GM23248 (cell line): ENCODE measurements at regions not wholly inside any gene's neighbourhood (a gene's known extent, or its start where the extent isn't known, plus 50 kb on each side); places are given as distances from the start of the nearest gene placed in this dataset.

Source experiments
- DNase-seq: peaks from one replicate; pipeline ENCODE4 v3.0.0-alpha.2; 2015
- H2AFZ ChIP-seq: fragments of 200-600 bp; sonication (generic); 2 replicates; pipeline ENCODE4 v1.6.1; 2016; ENCODE audit warnings: antibody characterized with exemption
- H3F3A ChIP-seq: fragments of 200-600 bp; sonication (generic); 2 replicates; pipeline ENCODE4 v1.6.1; 2016; ENCODE audit warnings: mild to moderate bottlenecking, antibody characterized with exemption, mixed run types; ENCODE audit not compliant: insufficient read depth
- H3K27ac ChIP-seq: fragments of 200-600 bp; sonication (generic); 2 replicates; pipeline ENCODE4 v1.5.1; 2016; ENCODE audit warnings: mild to moderate bottlenecking
- H3K27me3 ChIP-seq: fragments of 200-600 bp; sonication (generic); replicated peaks from 2 replicates; pipeline ENCODE4 v1.6.1; 2016; ENCODE audit warnings: mild to moderate bottlenecking; ENCODE audit not compliant: insufficient read depth
- H3K36me3 ChIP-seq: fragments of 200-600 bp; sonication (generic); 2 replicates; pipeline ENCODE4 v1.6.1; 2016; ENCODE audit warnings: low read depth, mild to moderate bottlenecking
- H3K4me1 ChIP-seq: fragments of 200-600 bp; sonication (generic); 2 replicates; pipeline ENCODE4 v1.6.1; 2016; ENCODE audit warnings: mild to moderate bottlenecking; ENCODE audit not compliant: insufficient read depth
- H3K4me2 ChIP-seq: fragments of 200-600 bp; sonication (generic); one replicate; pipeline ENCODE4 v1.6.1; 2016; ENCODE audit warnings: mild to moderate bottlenecking; ENCODE audit not compliant: unreplicated experiment
- H3K4me3 ChIP-seq: fragments of 200-600 bp; sonication (generic); 2 replicates; pipeline ENCODE4 v1.5.1; 2016; ENCODE audit warnings: mild to moderate bottlenecking
- H3K79me2 ChIP-seq: fragments of 200-600 bp; sonication (generic); 2 replicates; pipeline ENCODE4 v1.6.1; 2016; ENCODE audit warnings: mild to moderate bottlenecking; ENCODE audit not compliant: insufficient read depth
- H3K9ac ChIP-seq: fragments of 200-600 bp; sonication (generic); 2 replicates; pipeline ENCODE4 v1.6.1; 2016; ENCODE audit warnings: mild to moderate bottlenecking
- H3K9me2 ChIP-seq: fragments of 200-600 bp; sonication (generic); 2 replicates; pipeline ENCODE4 v1.6.1; 2016; ENCODE audit warnings: mixed run types, mild to moderate bottlenecking, moderate library complexity; ENCODE audit not compliant: insufficient read depth
- H3K9me3 ChIP-seq: fragments of 200-600 bp; sonication (generic); one replicate; pipeline ENCODE4 v1.6.1; 2017; ENCODE audit warnings: low read depth
- H4K20me1 ChIP-seq: fragments of 200-600 bp; sonication (generic); 2 replicates; pipeline ENCODE4 v1.6.0; 2016; ENCODE audit not compliant: insufficient read depth
- EZH2 ChIP-seq: fragments of 200-600 bp; sonication (generic); IDR thresholded peaks from 2 replicates; pipeline ENCODE4 v1.6.1; 2018; ENCODE audit warnings: antibody characterized with exemption, mild to moderate bottlenecking; ENCODE audit not compliant: insufficient read depth, poor library complexity, severe bottlenecking
- EZH2phosphoT487 ChIP-seq: fragments of 200-600 bp; sonication (generic); IDR thresholded peaks from 2 replicates; pipeline ENCODE4 v1.6.1; 2018; ENCODE audit warnings: antibody characterized with exemption, moderate library complexity, mild to moderate bottlenecking, low read depth; ENCODE audit not compliant: insufficient read depth
- WGBS, 2 experiments: methylation state at CpG; one replicate each; pipeline ENCODE4 v1.1.6; 2015 to 2017; ENCODE audit warnings: low lambda C conversion rate in 2 of 2, low coverage in 1 of 2; ENCODE audit errors: missing lambda C conversion rate in 2 of 2; 5-methylcytosine and 5-hydroxymethylcytosine counted together
- in situ Hi-C: fragments of 300-500 bp; cut with MboI; formaldehyde crosslinking; loops from 2 replicates; pipeline ENCODE4 v1.15.0; 2020

GRCh38 chr14:59123975-59124374, 64.5 kb upstream of the DAAM1 start:
- TF ChIP-seq EZH2 (no peak), EZH2phosphoT487 (no peak)
- Histone ChIP-seq H3K27me3 (no peaks in the 10 kb centered on the region), H3K9me2 (no peaks in the 10 kb centered on the region), H3K9me3 (no peaks in the 10 kb centered on the region), H3F3A (peaks cover 8% of the 10 kb centered on the region), H3K4me1 (peaks cover 10% of the 10 kb centered on the region; the same call in 1 of the 2 replicates), H4K20me1 (no peaks in the 10 kb centered on the region), H3K9ac (no peak overlapping the region), H3K36me3 (no peaks in the 10 kb centered on the region), H3K79me2 (no peaks in the 10 kb centered on the region), H3K27ac (no peak overlapping the region), H2AFZ (no peak overlapping the region), H3K4me2 (no peak overlapping the region), H3K4me3 (no peak overlapping the region)
- in situ Hi-C loops, result loop anchor here (10.0 kb wide), 2 partner anchors 479 to 619 kb away; no protein-coding TSS in a partner anchor
- DNase-seq, result peak; percentile 68
- 4% methylated on average over 4 of the region's 4 CpGs for WGBS, 2 experiments

GRCh38 chr14:59125156-59125555, 63.3 kb upstream of the DAAM1 start:
- Histone ChIP-seq H3K9ac (no peak overlapping the region), H2AFZ (no peak overlapping the region), H3K9me2 (no peaks in the 10 kb centered on the region), H3K4me3 (no peak overlapping the region), H3K27ac (no peak overlapping the region), H3K36me3 (no peaks in the 10 kb centered on the region), H3K27me3 (no peaks in the 10 kb centered on the region), H3K4me2 (no peak overlapping the region), H3F3A (peaks cover 8% of the 10 kb centered on the region), H3K79me2 (no peaks in the 10 kb centered on the region), H3K4me1 (peaks cover 10% of the 10 kb centered on the region; the same call in 1 of the 2 replicates), H3K9me3 (no peaks in the 10 kb centered on the region), H4K20me1 (no peaks in the 10 kb centered on the region)
- in situ Hi-C loops, result loop anchor here (5.0 to 10.0 kb wide), 3 partner anchors 317 to 620 kb away; no protein-coding TSS in a partner anchor
- no peak for TF ChIP-seq EZH2
- TF ChIP-seq EZH2phosphoT487, result no peak
- DNase-seq, result no peak
- 45 to 55% methylated on average over 4 of the region's 4 CpGs for WGBS, 2 experiments

GRCh38 chr14:59126714-59127436, 61.6 kb upstream of the DAAM1 start:
- Histone ChIP-seq H3K4me1 (peaks cover 10% of the 10 kb centered on the region; the same call in 1 of the 2 replicates), H3K79me2 (no peaks in the 10 kb centered on the region), H3K9me2 (no peaks in the 10 kb centered on the region), H4K20me1 (no peaks in the 10 kb centered on the region), H3K36me3 (no peaks in the 10 kb centered on the region), H3K27ac (no peak overlapping the region), H3F3A (peaks cover 8% of the 10 kb centered on the region), H3K9ac (no peak overlapping the region), H3K4me3 (no peak overlapping the region), H3K27me3 (no peaks in the 10 kb centered on the region), H3K4me2 (no peak overlapping the region), H3K9me3 (no peaks in the 10 kb centered on the region), H2AFZ (no peak overlapping the region)
- no peak for TF ChIP-seq EZH2phosphoT487
- TF ChIP-seq EZH2, result no peak
- peak; percentile 75 for DNase-seq
- in situ Hi-C loops, result loop anchor here (5.0 to 10.0 kb wide), 3 partner anchors 315 to 622 kb away; no protein-coding TSS in a partner anchor
- WGBS, 2 experiments, result 41 to 42% methylated on average over 4 of the region's 4 CpGs

- Histone ChIP-seq H3K27me3 (no peaks in the 10 kb centered on the region), H3K9me2 (no peaks in the 10 kb centered on the region), H3F3A (peaks cover 8% of the 10 kb centered on the region), H2AFZ (no peak overlapping the region), H3K79me2 (no peaks in the 10 kb centered on the region), H3K4me3 (no peak overlapping the region), H3K36me3 (no peaks in the 10 kb centered on the region), H3K4me2 (no peak overlapping the region), H3K9me3 (no peaks in the 10 kb centered on the region), H3K9ac (no peak overlapping the region), H3K4me1 (peaks cover 10% of the 10 kb centered on the region; the same call in 1 of the 2 replicates), H3K27ac (no peak overlapping the region), H4K20me1 (no peaks in the 10 kb centered on the region)
- TF ChIP-seq EZH2phosphoT487, result no peak
- WGBS, 2 experiments, result 35 to 42% methylated on average over 1 of the region's 1 CpG
- no peak for DNase-seq
- in situ Hi-C loops, result loop anchor here (5.0 to 10.0 kb wide), 3 partner anchors 315 to 623 kb away; no protein-coding TSS in a partner anchor
Observed at GRCh38 chr14:59127437-59127732, 61.1 kb upstream of the DAAM1 start.
